Skeletal muscle satellite cell (primary cell): ENCODE measurements at regions not wholly inside any gene's neighbourhood (a gene's known extent, or its start where the extent isn't known, plus 50 kb on each side); places are given as distances from the start of the nearest gene placed in this dataset.

Experiments
- H3K27me3 ChIP-seq: 2 replicates; pipeline ENCODE4 v1.7.0; 2013; ENCODE audit warnings: low read length; ENCODE audit not compliant: control insufficient read depth, insufficient read depth
- H3K36me3 ChIP-seq: 2 replicates; pipeline ENCODE4 v1.7.0; 2013; ENCODE audit warnings: mild to moderate bottlenecking, control low read depth, low read length; ENCODE audit not compliant: insufficient read depth
- H3K4me1 ChIP-seq: 2 replicates; pipeline ENCODE4 v1.7.0; 2013; ENCODE audit warnings: low read length; ENCODE audit not compliant: control insufficient read depth, insufficient read depth
- H3K4me2 ChIP-seq: 2 replicates; pipeline ENCODE4 v1.7.0; 2013; ENCODE audit warnings: mild to moderate bottlenecking, low read length
- H3K4me3 ChIP-seq: 2 replicates; pipeline ENCODE4 v1.7.0; 2013; ENCODE audit warnings: low read length
- H3K9ac ChIP-seq: 2 replicates; pipeline ENCODE4 v1.7.0; 2013; ENCODE audit warnings: mild to moderate bottlenecking, low read depth, low read length, moderate library complexity
- H3K9me3 ChIP-seq: replicated peaks from 2 replicates; pipeline ENCODE4 v1.7.0; 2013; ENCODE audit warnings: mild to moderate bottlenecking, control low read depth, low read length

DNA sequence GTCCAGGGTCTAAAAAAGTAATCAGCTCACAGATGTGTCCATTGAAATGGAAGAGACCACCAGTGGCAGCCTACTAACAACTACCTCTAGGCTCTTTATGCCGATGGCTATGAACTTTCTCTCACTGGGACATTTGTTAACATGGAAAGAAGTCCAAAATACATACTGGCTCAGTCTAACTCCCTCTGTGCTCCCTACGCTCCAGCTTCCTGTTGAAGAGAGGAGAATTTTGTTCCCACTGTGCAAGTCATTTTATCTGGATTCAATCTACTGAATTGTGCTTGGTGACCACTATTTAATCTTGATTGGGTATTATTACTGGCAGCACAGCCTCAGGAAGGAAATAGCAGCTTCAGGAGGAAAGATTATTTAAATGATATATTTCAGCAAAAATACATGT, 128.8 kb upstream of the ARGLU1 start:
- Histone ChIP-seq H3K4me1 (no peaks in the 10 kb centered on the region), H3K27me3 (no peaks in the 10 kb centered on the region), H3K9ac (no peak overlapping the region), H3K36me3 (no peaks in the 10 kb centered on the region), H3K4me2 (no peak overlapping the region), H3K4me3 (no peak overlapping the region), H3K9me3 (no peaks in the 10 kb centered on the region)

DNA sequence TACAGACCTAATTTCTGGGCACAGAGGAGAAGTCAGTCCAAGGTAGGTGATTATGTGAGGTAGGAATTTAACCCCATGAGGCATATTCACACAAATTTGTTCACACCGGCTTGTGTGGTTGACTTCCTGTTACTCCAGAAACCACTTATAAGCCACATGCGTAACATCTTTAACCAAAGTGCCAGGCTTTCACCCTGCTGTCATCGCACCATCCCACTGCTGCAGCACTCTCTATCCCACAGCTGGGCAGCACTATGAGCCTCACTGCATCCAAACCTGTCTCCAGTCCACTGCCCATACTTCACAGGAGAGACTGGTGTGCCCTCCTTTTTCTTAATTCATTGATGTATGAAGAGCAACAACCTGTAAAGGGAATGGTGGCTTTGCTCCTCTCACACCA, 128.2 kb upstream of the ARGLU1 start:
- no peaks in the 10 kb centered on the region for H3K27me3 ChIP-seq
- H3K4me3 ChIP-seq, result no peak overlapping the region
- no peaks in the 10 kb centered on the region for H3K36me3 ChIP-seq
- H3K4me1 ChIP-seq, result no peaks in the 10 kb centered on the region
- H3K9ac ChIP-seq, result no peak overlapping the region
- H3K9me3 ChIP-seq, result no peaks in the 10 kb centered on the region
- H3K4me2 ChIP-seq, result no peak overlapping the region

DNA sequence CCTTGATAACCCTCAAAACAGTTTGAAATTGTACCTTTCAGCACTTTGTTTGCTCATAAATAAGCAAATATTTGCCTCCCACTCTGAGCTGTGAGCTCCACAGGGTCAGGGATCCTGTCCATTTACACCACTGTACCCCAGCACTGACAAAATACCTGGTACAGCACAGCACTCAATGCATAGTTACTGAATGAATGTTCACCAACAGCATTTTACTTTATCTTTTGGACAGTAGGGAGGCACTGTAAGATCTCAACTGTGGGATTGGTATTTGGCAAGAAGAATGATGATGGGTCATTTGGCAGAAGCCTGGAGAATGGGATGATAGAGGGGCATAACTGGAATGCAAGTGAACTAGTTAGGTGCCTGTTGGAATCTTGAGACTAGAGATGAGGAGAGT, 127.2 kb upstream of the ARGLU1 start:
- H3K27me3 ChIP-seq, result no peaks in the 10 kb centered on the region
- no peaks in the 10 kb centered on the region for H3K9me3 ChIP-seq
- no peak overlapping the region for H3K4me2 ChIP-seq
- H3K4me1 ChIP-seq, result no peaks in the 10 kb centered on the region
- no peak overlapping the region for H3K4me3 ChIP-seq
- no peaks in the 10 kb centered on the region for H3K36me3 ChIP-seq
- no peak overlapping the region for H3K9ac ChIP-seq

DNA sequence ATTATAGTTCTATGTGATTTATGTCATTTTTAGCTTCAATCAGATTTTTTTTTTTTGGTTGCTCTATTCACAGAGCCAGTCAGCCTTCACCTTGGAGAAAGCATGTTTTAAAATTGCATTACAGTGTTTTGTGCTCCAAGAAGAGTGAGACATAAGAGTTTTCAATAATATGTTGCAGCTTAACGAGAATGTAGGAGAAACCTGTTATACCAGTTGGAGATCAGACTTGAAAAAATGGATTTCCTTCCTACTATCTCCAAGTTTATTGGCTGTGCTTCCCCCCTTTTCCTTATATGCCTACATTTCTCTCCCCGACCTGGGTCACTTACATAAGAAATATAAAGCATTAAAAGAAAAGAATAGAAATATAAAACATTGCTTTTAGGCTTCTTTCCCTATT, 123.9 kb upstream of the ARGLU1 start:
- no peaks in the 10 kb centered on the region for H3K36me3 ChIP-seq
- no peak overlapping the region for H3K4me3 ChIP-seq
- no peaks in the 10 kb centered on the region for H3K27me3 ChIP-seq
- H3K4me2 ChIP-seq, result no peak overlapping the region
- no peaks in the 10 kb centered on the region for H3K9me3 ChIP-seq
- no peaks in the 10 kb centered on the region for H3K4me1 ChIP-seq
- H3K9ac ChIP-seq, result no peak overlapping the region

DNA sequence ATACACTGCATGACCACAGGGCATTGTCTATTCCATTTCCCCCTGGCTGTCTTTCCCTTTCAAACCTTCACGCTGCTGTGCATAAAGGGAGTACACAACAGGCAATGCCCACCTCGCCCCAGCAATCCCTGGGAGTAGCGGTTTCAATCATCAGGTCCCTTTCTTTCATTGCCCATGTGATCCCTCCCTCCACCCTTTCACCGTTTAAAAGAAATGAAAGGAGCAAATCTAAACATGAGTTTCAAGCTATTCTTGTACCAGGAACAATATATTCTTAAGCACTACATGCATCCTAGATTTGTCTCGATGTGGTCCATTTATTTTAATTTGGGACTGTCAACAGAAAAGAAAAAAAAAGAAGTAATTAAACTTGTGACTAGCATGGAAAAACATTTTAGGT, 123.4 kb upstream of the ARGLU1 start:
- Histone ChIP-seq H3K27me3 (no peaks in the 10 kb centered on the region), H3K36me3 (no peaks in the 10 kb centered on the region), H3K9me3 (no peaks in the 10 kb centered on the region), H3K9ac (no peak overlapping the region), H3K4me3 (no peak overlapping the region), H3K4me1 (no peaks in the 10 kb centered on the region), H3K4me2 (no peak overlapping the region)

DNA sequence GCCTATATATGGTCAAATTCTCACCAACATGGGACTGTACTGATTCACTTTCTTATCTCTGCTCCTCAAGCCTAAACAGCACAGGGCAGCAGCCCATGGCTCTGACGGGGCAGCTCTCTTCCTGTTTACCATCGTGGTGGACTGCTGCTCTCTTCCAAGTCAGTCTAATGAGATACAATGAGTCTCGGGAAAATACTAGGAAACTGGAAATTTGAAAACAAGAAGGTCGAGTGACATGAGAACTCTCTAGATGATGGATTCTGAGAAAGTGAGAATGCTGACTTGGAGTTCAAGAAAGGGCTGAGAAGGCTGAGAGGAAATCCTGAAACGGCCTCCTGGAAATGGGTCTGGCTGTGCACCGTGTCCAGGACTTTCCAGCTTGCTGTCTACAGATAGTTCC, 122.8 kb upstream of the ARGLU1 start:
- Histone ChIP-seq H3K4me2 (no peak overlapping the region), H3K4me1 (no peaks in the 10 kb centered on the region), H3K4me3 (no peak overlapping the region), H3K9ac (no peak overlapping the region), H3K36me3 (no peaks in the 10 kb centered on the region), H3K9me3 (no peaks in the 10 kb centered on the region), H3K27me3 (no peaks in the 10 kb centered on the region)

DNA sequence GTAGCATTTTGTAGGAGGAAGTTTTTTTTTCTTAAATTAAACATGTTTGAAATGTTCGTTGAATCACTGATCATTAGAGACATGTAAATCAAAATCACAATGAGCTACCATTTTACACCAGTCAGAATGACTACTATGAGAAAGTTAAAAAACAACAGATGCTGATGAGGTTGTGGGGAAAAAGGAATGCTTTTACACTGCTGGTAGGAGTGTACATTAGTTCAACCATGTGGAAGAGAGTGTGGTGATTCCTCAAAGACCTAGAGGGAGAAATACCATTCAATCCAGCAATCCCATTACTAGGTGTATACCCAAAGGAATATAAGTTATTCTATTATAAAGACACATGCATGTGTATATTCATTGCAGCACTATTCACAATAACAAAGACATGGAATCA, 122.0 kb upstream of the ARGLU1 start:
- Histone ChIP-seq H3K9ac (no peak overlapping the region), H3K27me3 (no peaks in the 10 kb centered on the region), H3K9me3 (no peaks in the 10 kb centered on the region), H3K36me3 (no peaks in the 10 kb centered on the region), H3K4me3 (no peak overlapping the region), H3K4me2 (no peak overlapping the region), H3K4me1 (no peaks in the 10 kb centered on the region)

DNA sequence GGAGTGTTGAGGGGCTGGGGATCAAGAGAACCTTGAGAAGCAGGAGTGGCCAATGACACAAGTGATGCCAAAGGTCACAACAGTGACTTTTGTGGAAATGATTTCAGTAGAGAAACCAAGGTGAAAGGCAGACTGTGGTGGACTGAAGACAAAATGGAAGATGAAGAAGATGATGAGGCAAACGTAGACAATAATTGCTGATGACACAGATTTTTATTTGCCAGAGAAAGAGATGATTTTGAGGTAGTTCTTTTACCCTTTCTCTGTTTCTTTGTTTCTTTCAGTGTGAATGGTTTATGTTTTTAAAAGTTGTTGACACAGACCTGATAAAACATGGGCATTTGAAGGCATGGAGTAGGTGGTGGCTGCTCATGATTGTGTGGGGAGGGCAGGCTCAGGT, 121.0 kb upstream of the ARGLU1 start:
- Histone ChIP-seq H3K9me3 (no peaks in the 10 kb centered on the region), H3K4me2 (no peak overlapping the region), H3K36me3 (no peaks in the 10 kb centered on the region), H3K27me3 (no peaks in the 10 kb centered on the region), H3K4me1 (no peaks in the 10 kb centered on the region), H3K4me3 (no peak overlapping the region), H3K9ac (no peak overlapping the region)

DNA sequence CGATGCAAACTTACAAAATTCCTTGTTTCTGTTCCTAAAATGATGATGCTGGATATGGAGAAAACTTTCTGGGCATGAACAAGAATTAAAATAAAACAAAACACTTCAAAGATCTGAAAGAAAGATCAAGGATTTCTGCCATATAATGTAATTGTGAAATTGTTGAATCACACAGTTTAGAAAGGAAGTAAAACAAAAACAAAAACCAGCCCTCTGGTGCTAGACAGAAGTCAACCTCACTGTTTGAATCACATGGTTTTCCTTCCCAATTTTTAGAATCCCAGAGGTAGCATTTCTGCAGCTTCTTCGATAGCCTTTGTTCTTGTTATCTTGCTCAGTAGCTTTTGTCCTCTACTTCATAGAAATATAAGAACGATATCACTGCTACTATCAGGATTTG, 118.2 kb upstream of the ARGLU1 start:
- Histone ChIP-seq H3K4me1 (no peaks in the 10 kb centered on the region), H3K4me2 (no peak overlapping the region), H3K9me3 (no peaks in the 10 kb centered on the region), H3K9ac (no peak overlapping the region), H3K27me3 (no peaks in the 10 kb centered on the region), H3K36me3 (no peaks in the 10 kb centered on the region), H3K4me3 (no peak overlapping the region)

DNA sequence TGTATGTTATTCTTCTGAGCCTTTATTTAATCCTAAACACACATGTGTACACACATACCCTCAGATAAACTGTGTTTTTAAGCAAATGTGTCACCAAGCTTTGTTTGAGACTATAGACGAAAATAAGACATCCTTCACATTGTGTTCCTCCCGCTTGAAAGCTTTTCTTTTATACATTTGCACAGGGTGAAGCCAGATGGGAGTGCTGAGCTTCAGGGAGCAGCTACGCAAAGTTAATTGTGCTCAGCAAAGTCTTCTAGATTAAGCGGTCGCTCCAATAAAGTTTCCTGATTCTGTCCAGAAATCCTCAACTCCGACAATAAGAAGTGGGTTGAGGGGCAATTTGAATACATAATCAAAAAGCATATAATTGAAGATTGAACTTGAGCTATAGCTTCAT, 117.2 kb upstream of the ARGLU1 start:
- Histone ChIP-seq H3K4me1 (no peaks in the 10 kb centered on the region), H3K9ac (no peak overlapping the region), H3K9me3 (no peaks in the 10 kb centered on the region), H3K4me3 (no peak overlapping the region), H3K4me2 (no peak overlapping the region), H3K27me3 (no peaks in the 10 kb centered on the region), H3K36me3 (no peaks in the 10 kb centered on the region)

DNA sequence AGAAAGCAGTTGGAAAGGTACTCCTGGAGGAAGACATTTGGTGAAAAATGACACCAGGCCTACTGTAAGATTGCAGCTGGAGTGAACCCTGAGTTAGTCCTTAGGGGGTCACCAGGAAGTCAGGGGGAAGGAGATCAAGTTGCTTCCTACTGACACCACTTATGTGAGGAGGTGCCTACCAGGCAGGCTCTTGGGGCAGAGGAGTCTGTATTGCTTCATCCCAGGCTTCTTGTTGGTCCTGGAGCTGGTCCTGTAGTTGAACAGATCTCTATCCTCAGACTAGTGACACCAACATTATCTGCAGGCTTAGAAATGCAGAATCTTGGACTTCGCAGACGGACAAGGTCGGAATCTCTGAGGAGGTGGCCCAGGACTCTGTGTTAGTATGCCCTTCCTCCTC, 116.0 kb upstream of the ARGLU1 start:
- Histone ChIP-seq H3K9me3 (no peaks in the 10 kb centered on the region), H3K9ac (no peak overlapping the region), H3K27me3 (no peaks in the 10 kb centered on the region), H3K36me3 (no peaks in the 10 kb centered on the region), H3K4me3 (no peak overlapping the region), H3K4me1 (no peaks in the 10 kb centered on the region), H3K4me2 (no peak overlapping the region)

DNA sequence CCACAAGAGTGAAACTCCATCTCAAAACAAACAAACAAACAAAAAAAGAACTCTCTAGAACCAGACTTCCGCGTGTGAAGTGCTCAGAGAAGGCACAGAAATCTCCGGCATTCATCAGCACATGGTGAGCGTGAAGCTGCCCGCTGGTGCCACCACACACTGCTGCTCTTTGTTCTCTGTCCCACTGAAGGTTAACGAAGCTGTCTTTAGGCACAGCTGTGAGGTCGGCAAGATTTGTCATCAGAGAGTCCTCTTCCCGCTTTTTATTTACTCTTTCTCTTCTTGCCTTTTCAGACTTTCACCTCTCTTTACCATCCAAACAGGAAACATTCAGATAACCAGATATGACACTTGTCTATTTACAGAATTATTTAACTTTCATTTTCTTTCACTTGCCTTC, 115.2 kb upstream of the ARGLU1 start:
- Histone ChIP-seq H3K36me3 (no peaks in the 10 kb centered on the region), H3K4me2 (no peak overlapping the region), H3K9ac (no peak overlapping the region), H3K9me3 (no peaks in the 10 kb centered on the region), H3K4me1 (no peaks in the 10 kb centered on the region), H3K27me3 (no peaks in the 10 kb centered on the region), H3K4me3 (no peak overlapping the region)

DNA sequence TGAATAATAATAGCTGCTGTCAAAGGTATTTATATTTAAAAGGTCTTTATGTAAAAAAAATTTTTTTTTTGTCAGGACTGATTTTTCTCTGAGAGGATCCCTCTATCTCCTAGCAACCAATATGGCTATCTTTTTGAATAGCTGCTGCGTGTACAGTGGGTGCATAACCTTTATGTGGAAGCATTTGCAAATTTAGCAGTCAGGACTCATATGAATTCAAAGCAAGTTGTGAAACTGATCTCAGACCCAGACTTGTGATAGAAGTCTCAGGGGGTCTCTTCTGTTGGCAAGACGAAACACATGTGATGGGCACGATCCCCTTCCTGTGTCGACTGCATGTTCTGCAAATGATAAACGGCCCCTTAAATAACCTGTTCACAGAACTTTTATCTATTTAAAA, 114.1 kb upstream of the ARGLU1 start:
- H3K4me1 ChIP-seq, result no peaks in the 10 kb centered on the region
- no peak overlapping the region for H3K4me2 ChIP-seq
- no peaks in the 10 kb centered on the region for H3K36me3 ChIP-seq
- H3K4me3 ChIP-seq, result no peak overlapping the region
- H3K9ac ChIP-seq, result no peak overlapping the region
- no peaks in the 10 kb centered on the region for H3K9me3 ChIP-seq
- no peaks in the 10 kb centered on the region for H3K27me3 ChIP-seq
